Subcutaneous abdominal adipose tissue (tissue), 5 donors: ENCODE measurements at regions not wholly inside any gene's neighbourhood (a gene's known extent, or its start where the extent isn't known, plus 50 kb on each side); places are given as distances from the start of the nearest gene placed in this dataset.
A peak's percentile ranks its signal among the peaks of the same experiment; 100 is the strongest.

Experiments
- H3K27ac ChIP-seq: one replicate; pipeline ENCODE4 v1.7.0; 2013; ENCODE audit warnings: low read depth, mild to moderate bottlenecking, inconsistent platforms, low read length, moderate library complexity
- H3K27me3 ChIP-seq, 5 donors: one replicate each; pipeline ENCODE4 v1.7.0; 2013; ENCODE audit warnings: low read length in 5 of 5, inconsistent platforms in 1 of 5; ENCODE audit not compliant: control insufficient read depth in 5 of 5, insufficient read depth in 4 of 5
- H3K36me3 ChIP-seq, 5 donors: one replicate each; pipeline ENCODE4 v1.7.0; 2013; ENCODE audit warnings: low read length in 5 of 5; ENCODE audit not compliant: control insufficient read depth in 5 of 5, insufficient read depth in 5 of 5
- H3K4me1 ChIP-seq, 5 donors: one replicate each; pipeline ENCODE4 v1.7.0; 2013; ENCODE audit warnings: low read length in 5 of 5, mild to moderate bottlenecking in 3 of 5, moderate library complexity in 1 of 5; ENCODE audit not compliant: control insufficient read depth in 5 of 5, insufficient read depth in 5 of 5
- H3K4me3 ChIP-seq, 5 donors: one replicate each; pipeline ENCODE4 v1.7.0; 2013; ENCODE audit warnings: low read length in 5 of 5, low read depth in 1 of 5
- H3K9ac ChIP-seq, 5 donors: one replicate each; pipeline ENCODE4 v1.7.0; 2013; ENCODE audit warnings: low read length in 5 of 5, mild to moderate bottlenecking in 4 of 5, moderate library complexity in 3 of 5
- H3K9me3 ChIP-seq, 5 donors: one replicate each; pipeline ENCODE4 v1.7.0; 2013; ENCODE audit warnings: low read length in 5 of 5; ENCODE audit not compliant: control insufficient read depth in 5 of 5
- donor health status: healthy.
- donor health status: healthy.
- donor health status: healthy.
- donor health status: healthy.
- donor health status: healthy.

DNA sequence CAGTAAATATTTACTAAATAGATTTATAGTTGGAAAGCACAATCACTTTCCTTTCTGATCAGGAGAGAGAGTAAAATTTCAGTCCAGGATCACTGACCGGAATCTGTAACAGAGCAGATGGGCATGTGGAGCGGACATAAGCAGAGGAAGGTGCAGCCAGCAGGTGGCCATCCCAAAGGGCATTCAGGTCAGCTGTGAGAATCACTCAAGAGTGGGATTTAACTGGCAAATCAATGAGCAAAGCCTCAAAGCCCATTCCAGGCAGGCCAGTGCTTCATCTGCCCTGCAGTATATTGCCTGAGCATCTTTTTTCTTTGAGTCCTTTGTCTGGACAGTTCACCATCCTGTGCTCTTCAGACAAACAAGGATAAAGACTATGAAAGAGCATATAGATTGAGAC lies 166.4 kb upstream of the SLC14A2 start:
- no peak overlapping the region for H3K4me3 ChIP-seq
- peak overlapping the region; percentile 72 for H3K27ac ChIP-seq
- H3K27me3 ChIP-seq: no peaks in the 10 kb centered on the region
- H3K36me3 ChIP-seq: no peaks in the 10 kb centered on the region
- H3K9me3 ChIP-seq: no peaks in the 10 kb centered on the region
- peaks cover 3 to 19% (median 14%) of the 10 kb centered on the region in 5 donors for H3K4me1 ChIP-seq
- no peak overlapping the region for H3K9ac ChIP-seq

DNA sequence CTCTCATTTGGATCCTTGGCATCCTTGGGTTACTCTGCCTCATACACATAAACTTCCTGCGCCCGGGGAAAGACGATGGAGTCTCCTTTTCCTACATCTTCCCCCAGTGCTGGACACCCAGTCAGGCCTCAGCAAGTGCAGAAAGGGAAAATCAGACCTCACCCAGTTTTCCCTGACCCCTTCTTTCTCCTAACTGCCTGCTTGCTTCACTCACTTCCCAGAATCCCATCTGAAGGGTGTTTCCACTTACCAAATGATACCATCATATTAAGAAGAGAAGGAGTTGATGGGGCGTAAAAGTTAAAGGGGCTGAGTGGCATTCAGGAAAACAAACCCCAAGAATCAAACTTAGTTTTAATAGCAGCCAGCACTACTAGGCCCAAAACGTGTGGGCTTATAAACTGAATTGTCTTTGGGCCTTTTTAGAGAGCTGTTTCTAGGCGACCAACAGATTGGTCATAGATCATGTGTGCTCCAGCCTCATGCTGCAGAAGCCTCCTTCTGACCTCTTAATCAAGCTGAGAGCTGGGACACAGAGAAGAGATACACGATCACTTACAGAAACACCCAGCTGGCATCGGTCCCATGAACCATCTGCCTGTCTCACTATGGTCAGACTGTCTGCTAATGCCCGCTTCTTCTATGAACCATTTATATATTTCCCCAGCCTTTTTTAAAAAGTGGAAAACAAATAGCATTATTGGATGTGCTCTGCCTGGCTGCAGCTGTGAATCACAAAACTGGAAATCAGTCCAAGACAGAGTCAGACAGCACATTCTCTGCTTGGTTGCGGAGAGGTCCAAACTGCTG lies 165.7 kb upstream of the SLC14A2 start:
- peaks cover 3 to 19% (median 14%) of the 10 kb centered on the region in 5 donors for H3K4me1 ChIP-seq
- H3K27me3 ChIP-seq: no peaks in the 10 kb centered on the region
- peak overlapping the region; percentile 72 for H3K27ac ChIP-seq
- no peaks in the 10 kb centered on the region for H3K9me3 ChIP-seq
- H3K9ac ChIP-seq: peak overlapping the region in 1 of 5 donors; percentile 48
- no peak overlapping the region for H3K4me3 ChIP-seq
- H3K36me3 ChIP-seq: no peaks in the 10 kb centered on the region

GRCh38 chr18:45456090-45457021 lies 158.9 kb upstream of the SLC14A2 start:
- Histone ChIP-seq H3K4me1 (peaks cover 2 to 13% (median 10%) of the 10 kb centered on the region in 5 donors), H3K9ac (no peak overlapping the region), H3K9me3 (no peaks in the 10 kb centered on the region), H3K36me3 (no peaks in the 10 kb centered on the region), H3K4me3 (peak overlapping the region in 1 of 5 donors; percentile 13), H3K27ac (no peak overlapping the region), H3K27me3 (no peaks in the 10 kb centered on the region)

DNA sequence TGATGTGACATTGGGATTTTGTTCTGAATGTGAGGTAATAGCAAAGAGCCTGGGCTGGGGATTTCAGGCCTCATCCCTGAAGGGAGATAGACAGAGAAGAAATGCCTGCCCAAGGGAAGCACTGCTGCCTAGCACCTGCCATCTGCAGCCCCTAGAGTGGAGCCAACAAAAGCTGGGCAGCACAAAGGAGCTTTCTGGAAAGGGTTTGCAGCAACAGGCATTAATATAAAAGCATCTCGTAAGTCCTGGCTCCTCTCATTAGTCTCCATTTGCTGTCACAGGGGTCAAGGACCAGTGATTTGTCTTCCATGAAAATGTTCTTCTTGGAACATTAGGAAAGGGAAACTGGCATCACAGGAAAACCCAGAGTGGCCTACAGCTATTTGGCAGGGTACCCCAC lies 157.2 kb upstream of the SLC14A2 start:
- no peak overlapping the region for H3K9ac ChIP-seq
- peaks cover 2 to 11% (median 10%) of the 10 kb centered on the region in 5 donors for H3K4me1 ChIP-seq
- H3K27me3 ChIP-seq: no peaks in the 10 kb centered on the region
- no peaks in the 10 kb centered on the region for H3K9me3 ChIP-seq
- H3K4me3 ChIP-seq: no peak overlapping the region
- H3K27ac ChIP-seq: no peak overlapping the region
- H3K36me3 ChIP-seq: no peaks in the 10 kb centered on the region

GRCh38 chr18:45462179-45462578 lies 153.1 kb upstream of the SLC14A2 start:
- Histone ChIP-seq H3K9me3 (no peaks in the 10 kb centered on the region), H3K36me3 (no peaks in the 10 kb centered on the region), H3K27ac (no peak overlapping the region), H3K4me3 (no peak overlapping the region), H3K4me1 (peaks cover 0 to 4% (median 0%) of the 10 kb centered on the region in 5 donors), H3K27me3 (no peaks in the 10 kb centered on the region), H3K9ac (no peak overlapping the region)

- no peak overlapping the region for H3K27ac ChIP-seq
- H3K4me3 ChIP-seq: no peak overlapping the region
- no peaks in the 10 kb centered on the region for H3K36me3 ChIP-seq
- H3K27me3 ChIP-seq: no peaks in the 10 kb centered on the region
- H3K4me1 ChIP-seq: peaks cover 0 to 11% (median 0%) of the 10 kb centered on the region in 5 donors
- H3K9me3 ChIP-seq: no peaks in the 10 kb centered on the region
- no peak overlapping the region for H3K9ac ChIP-seq
Measured at GRCh38 chr18:45463451-45463850, 151.8 kb upstream of the SLC14A2 start.

DNA sequence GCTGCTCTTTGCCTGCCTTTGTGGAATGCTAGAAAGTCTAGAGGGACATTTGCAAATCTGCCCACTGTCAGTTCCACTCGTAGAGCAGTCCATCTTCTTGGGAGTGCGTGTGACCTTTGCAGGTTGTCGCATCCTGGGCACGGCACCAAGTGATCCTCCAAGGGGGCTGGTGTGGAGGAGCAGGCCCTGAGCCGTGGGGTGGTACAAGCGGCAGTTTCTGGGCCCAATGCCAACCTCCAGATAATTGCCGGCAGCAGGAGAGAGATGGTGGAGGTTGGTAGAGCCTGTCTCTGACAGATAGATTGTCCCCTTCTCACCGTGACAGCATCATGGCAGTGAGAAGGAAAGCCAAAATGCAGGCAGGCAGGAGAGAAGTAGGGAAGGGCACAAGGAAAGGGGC lies 150.7 kb upstream of the SLC14A2 start:
- Histone ChIP-seq H3K9ac (no peak overlapping the region), H3K36me3 (no peaks in the 10 kb centered on the region), H3K9me3 (no peaks in the 10 kb centered on the region), H3K27ac (no peak overlapping the region), H3K27me3 (no peaks in the 10 kb centered on the region), H3K4me3 (no peak overlapping the region), H3K4me1 (peaks cover 0 to 11% (median 0%) of the 10 kb centered on the region in 5 donors)

DNA sequence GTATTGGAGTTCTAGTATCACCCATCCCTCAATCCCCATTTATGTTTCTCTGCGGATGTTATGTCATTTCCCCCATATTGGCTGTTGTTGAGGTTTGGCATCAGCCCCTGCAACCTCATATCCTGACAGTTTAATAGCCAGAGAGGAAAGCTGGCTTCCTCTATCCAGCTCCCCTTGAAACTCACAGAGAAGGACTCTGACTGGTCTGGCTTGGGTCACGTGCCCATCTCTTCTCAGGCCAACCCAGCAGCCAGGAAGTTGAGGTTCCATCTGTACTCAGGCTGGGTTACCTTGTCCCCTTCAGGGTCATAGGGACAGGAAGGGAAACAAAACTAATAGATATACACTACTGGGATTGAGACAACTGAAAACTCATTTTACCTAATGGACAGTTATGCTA lies 148.0 kb upstream of the SLC14A2 start:
- Histone ChIP-seq H3K27me3 (no peaks in the 10 kb centered on the region), H3K36me3 (no peaks in the 10 kb centered on the region), H3K9me3 (no peaks in the 10 kb centered on the region), H3K27ac (no peak overlapping the region), H3K9ac (no peak overlapping the region), H3K4me1 (peaks cover 0 to 11% (median 0%) of the 10 kb centered on the region in 5 donors), H3K4me3 (no peak overlapping the region)

- no peaks in the 10 kb centered on the region for H3K9me3 ChIP-seq
- H3K4me1 ChIP-seq: peaks cover 0 to 11% (median 0%) of the 10 kb centered on the region in 5 donors
- H3K9ac ChIP-seq: no peak overlapping the region
- H3K27me3 ChIP-seq: no peaks in the 10 kb centered on the region
- H3K36me3 ChIP-seq: no peaks in the 10 kb centered on the region
- no peak overlapping the region for H3K4me3 ChIP-seq
- no peak overlapping the region for H3K27ac ChIP-seq
Measured at GRCh38 chr18:45467945-45468344, 147.3 kb upstream of the SLC14A2 start.

DNA sequence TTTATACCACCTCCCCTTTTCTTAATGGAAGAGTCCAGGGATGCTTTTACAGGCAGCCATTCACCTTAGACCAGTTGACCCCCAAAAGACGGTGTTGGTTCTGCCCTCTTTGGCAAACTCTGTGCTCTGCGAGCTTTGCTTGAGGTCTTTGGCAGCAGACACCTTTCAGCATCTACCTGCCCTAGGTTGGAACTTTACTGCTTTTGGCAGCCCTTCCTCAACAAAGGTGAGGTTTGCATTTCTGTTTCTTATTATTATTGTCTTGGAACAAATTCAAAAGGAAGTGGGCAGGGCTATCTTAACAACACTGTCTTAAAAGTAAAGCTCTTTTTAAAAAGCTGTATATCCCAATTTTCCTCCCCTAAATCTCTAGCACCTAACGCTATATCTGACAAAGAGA lies 136.4 kb upstream of the SLC14A2 start:
- H3K4me3 ChIP-seq: no peak overlapping the region
- no peaks in the 10 kb centered on the region for H3K9me3 ChIP-seq
- no peak overlapping the region for H3K9ac ChIP-seq
- H3K4me1 ChIP-seq: peaks cover 0 to 11% (median 0%) of the 10 kb centered on the region in 5 donors
- H3K36me3 ChIP-seq: no peaks in the 10 kb centered on the region
- H3K27ac ChIP-seq: no peak overlapping the region
- no peaks in the 10 kb centered on the region for H3K27me3 ChIP-seq
